PC-3 (cell line): ENCODE measurements at regions not wholly inside any gene's neighbourhood (a gene's known extent, or its start where the extent isn't known, plus 50 kb on each side); places are given as distances from the start of the nearest gene placed in this dataset.

Experiments
- ATAC-seq: fragments of 200-7000 bp; cut with Tn5 transposase; 2 replicates; pipeline ENCODE4 v1.9.1; 2020; ENCODE audit warnings: mild to moderate bottlenecking, moderate library complexity
- BruUV-seq: library from RNA; stranded (reverse); fragments of 400-500 nt; replicated peaks from 2 replicates; lab custom pipeline; 2021; lab: Mats Ljungman, UMichigan
- CTCF ChIA-PET: fragments of 300-600 bp; sonication (Branson Sonifier 250); formaldehyde crosslinking; loops from one replicate; lab custom pipeline; 2022; ENCODE audit warnings: antibody characterized with exemption; lab: Charles Lee
- POLR2A ChIA-PET: fragments of 300-600 bp; sonication (Branson Sonifier 250); formaldehyde crosslinking; loops from one replicate; lab custom pipeline; 2022; ENCODE audit warnings: antibody characterized with exemption; ENCODE audit not compliant: unreplicated experiment; lab: Charles Lee
- DNase-seq: peaks from one replicate; pipeline ENCODE4 v3.0.0-alpha.2; 2015
- H2AFZ ChIP-seq: fragments of 300-600 bp; sonication (generic); 2 replicates; pipeline ENCODE4 v1.6.0; 2016; ENCODE audit warnings: antibody characterized with exemption, low read length
- H3F3A ChIP-seq: fragments of 300-600 bp; sonication (generic); one replicate; pipeline ENCODE4 v1.6.0; 2017; ENCODE audit warnings: antibody characterized with exemption, low read length, control low read depth, mild to moderate bottlenecking; ENCODE audit not compliant: unreplicated experiment
- H3K27ac ChIP-seq: fragments of 300-600 bp; sonication (generic); 2 replicates; pipeline ENCODE4 v1.5.1; 2016; ENCODE audit warnings: mild to moderate bottlenecking, low read length
- H3K27me3 ChIP-seq: fragments of 300-600 bp; sonication (generic); 2 replicates; pipeline ENCODE4 v1.6.1; 2016; ENCODE audit warnings: low read length, mixed read lengths
- H3K36me3 ChIP-seq: fragments of 300-600 bp; sonication (generic); 2 replicates; pipeline ENCODE4 v1.6.1; 2016; ENCODE audit warnings: low read depth, mixed run types, low read length, mixed read lengths
- H3K4me1 ChIP-seq: fragments of 300-600 bp; sonication (generic); 2 replicates; pipeline ENCODE4 v1.5.1; 2016; ENCODE audit warnings: low read length; ENCODE audit not compliant: insufficient read depth
- H3K4me2 ChIP-seq: fragments of 300-600 bp; sonication (generic); 2 replicates; pipeline ENCODE4 v1.6.0; 2016; ENCODE audit warnings: low read length
- H3K4me3 ChIP-seq: fragments of 300-600 bp; sonication (generic); 2 replicates; pipeline ENCODE4 v1.5.1; 2016; ENCODE audit warnings: mild to moderate bottlenecking, low read length, mixed read lengths
- H3K79me2 ChIP-seq: fragments of 300-600 bp; sonication (generic); 2 replicates; pipeline ENCODE4 v1.6.1; 2017; ENCODE audit warnings: low read length, mixed read lengths
- H3K9ac ChIP-seq: fragments of 300-600 bp; sonication (generic); 2 replicates; pipeline ENCODE4 v1.6.0; 2016; ENCODE audit warnings: mild to moderate bottlenecking, low read length
- H3K9me2 ChIP-seq: fragments of 300-600 bp; sonication (generic); replicated peaks from 2 replicates; pipeline ENCODE4 v1.6.1; 2016; ENCODE audit warnings: mixed run types, low read length, mixed read lengths
- H3K9me3 ChIP-seq: fragments of 300-600 bp; sonication (generic); 2 replicates; pipeline ENCODE4 v1.6.1; 2016; ENCODE audit warnings: low read length, mixed read lengths
- H4K20me1 ChIP-seq: fragments of 300-600 bp; sonication (generic); 2 replicates; pipeline ENCODE4 v1.6.1; 2016; ENCODE audit warnings: low read length, mixed read lengths
- EZH2 ChIP-seq: fragments of 300-600 bp; sonication (generic); IDR thresholded peaks from one replicate; pipeline ENCODE4 v1.6.1; 2017; ENCODE audit warnings: antibody characterized with exemption, mild to moderate bottlenecking, low read length; ENCODE audit not compliant: unreplicated experiment
- EZH2phosphoT487 ChIP-seq: fragments of 300-600 bp; sonication (generic); IDR thresholded peaks from 2 replicates; pipeline ENCODE4 v1.6.1; 2018; ENCODE audit warnings: mild to moderate bottlenecking, antibody characterized with exemption, low read length, borderline replicate concordance
- intact Hi-C: fragments of 100-400 bp; cut with micrococcal nuclease; formaldehyde crosslinking; loops from 2 replicates; pipeline ENCODE4 v1.9.0; 2023
- TF ChIP-seq, protein P1 (sequence below): fragments of 300-600 bp; sonication (generic); conservative IDR thresholded peaks from 2 replicates; pipeline ENCODE4 v1.5.1; 2017; ENCODE audit warnings: antibody characterized with exemption, low read depth, mild to moderate bottlenecking, low read length

GRCh38 chr1:36639461-36639860, 156.7 kb upstream of the CSF3R start:
- Histone ChIP-seq H3K9me3 (no peaks in the 10 kb centered on the region), H3K4me1 (no peaks in the 10 kb centered on the region), H4K20me1 (no peaks in the 10 kb centered on the region), H3K4me3 (no peak overlapping the region), H3K9me2 (no peaks in the 10 kb centered on the region), H3K9ac (no peak overlapping the region), H3K4me2 (no peak overlapping the region), H3K79me2 (no peaks in the 10 kb centered on the region), H2AFZ (no peak overlapping the region), H3K36me3 (no peaks in the 10 kb centered on the region), H3F3A (no peaks in the 10 kb centered on the region), H3K27ac (no peak overlapping the region), H3K27me3 (peaks cover 81% of the 10 kb centered on the region)
- ChIA-PET POLR2A (no interaction called here), CTCF (no interaction called here)
- TF ChIP-seq, protein P1, sequence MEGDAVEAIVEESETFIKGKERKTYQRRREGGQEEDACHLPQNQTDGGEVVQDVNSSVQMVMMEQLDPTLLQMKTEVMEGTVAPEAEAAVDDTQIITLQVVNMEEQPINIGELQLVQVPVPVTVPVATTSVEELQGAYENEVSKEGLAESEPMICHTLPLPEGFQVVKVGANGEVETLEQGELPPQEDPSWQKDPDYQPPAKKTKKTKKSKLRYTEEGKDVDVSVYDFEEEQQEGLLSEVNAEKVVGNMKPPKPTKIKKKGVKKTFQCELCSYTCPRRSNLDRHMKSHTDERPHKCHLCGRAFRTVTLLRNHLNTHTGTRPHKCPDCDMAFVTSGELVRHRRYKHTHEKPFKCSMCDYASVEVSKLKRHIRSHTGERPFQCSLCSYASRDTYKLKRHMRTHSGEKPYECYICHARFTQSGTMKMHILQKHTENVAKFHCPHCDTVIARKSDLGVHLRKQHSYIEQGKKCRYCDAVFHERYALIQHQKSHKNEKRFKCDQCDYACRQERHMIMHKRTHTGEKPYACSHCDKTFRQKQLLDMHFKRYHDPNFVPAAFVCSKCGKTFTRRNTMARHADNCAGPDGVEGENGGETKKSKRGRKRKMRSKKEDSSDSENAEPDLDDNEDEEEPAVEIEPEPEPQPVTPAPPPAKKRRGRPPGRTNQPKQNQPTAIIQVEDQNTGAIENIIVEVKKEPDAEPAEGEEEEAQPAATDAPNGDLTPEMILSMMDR, result no peak
- TF ChIP-seq EZH2 (no peak), EZH2phosphoT487 (no peak)
- DNase-seq, result no peak
- ATAC-seq, result no peak
- intact Hi-C loops, result no loop called here
- no TSS peak for BruUV-seq

DNA sequence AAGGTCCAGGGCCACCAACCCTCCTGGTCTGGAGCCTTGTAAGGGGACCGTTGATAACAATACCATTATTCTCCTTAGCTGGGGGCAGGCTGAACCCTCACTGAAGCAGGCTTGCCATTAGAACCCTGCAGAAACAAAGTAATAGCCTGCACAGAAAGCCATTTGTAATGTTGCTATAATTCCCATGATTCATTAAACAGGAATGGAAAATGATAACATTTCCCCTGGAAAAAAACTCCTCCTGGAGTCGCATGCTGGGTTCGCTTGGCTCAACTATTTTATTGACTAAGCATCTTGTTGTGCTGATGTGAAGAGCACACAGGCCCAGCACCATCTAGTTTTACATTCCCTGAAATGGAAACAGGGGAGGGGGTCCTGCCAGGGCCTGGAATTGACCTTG, 155.6 kb upstream of the CSF3R start:
- Histone ChIP-seq H3K36me3 (no peaks in the 10 kb centered on the region), H3K9me2 (no peaks in the 10 kb centered on the region), H3K9me3 (no peaks in the 10 kb centered on the region), H2AFZ (no peak overlapping the region), H3F3A (no peaks in the 10 kb centered on the region), H3K27me3 (peaks cover 79% of the 10 kb centered on the region), H3K4me2 (no peak overlapping the region), H3K9ac (no peak overlapping the region), H3K27ac (no peak overlapping the region), H3K79me2 (no peaks in the 10 kb centered on the region), H4K20me1 (no peaks in the 10 kb centered on the region), H3K4me3 (no peak overlapping the region), H3K4me1 (no peaks in the 10 kb centered on the region)
- POLR2A ChIA-PET, result no interaction called here
- no peak for DNase-seq
- CTCF ChIA-PET, result no interaction called here
- no peak for ATAC-seq
- intact Hi-C loops, result no loop called here
- TF ChIP-seq EZH2phosphoT487, result no peak
- TF ChIP-seq, protein P1, result no peak
- no peak for TF ChIP-seq EZH2
- BruUV-seq, result no TSS peak

DNA sequence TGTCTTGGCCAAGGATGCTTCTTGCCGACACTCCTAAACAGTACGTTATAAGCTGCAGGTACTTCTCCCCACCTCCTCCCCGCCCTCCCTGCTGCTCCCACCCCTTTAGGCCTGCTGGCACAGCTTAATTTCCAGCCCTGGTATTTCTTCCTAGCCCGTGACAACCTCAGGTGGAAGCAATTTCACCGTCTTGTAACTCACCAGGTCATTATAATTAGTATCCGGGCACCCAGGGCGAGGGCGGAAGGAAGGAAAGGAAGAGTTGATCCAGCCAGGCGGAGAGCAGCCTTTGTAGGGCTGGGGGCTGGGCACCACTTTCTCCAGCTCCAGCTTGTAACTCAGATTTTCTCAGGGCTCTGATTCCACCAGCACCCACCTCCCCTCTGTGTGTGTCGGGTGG, 153.5 kb upstream of the CSF3R start:
- Histone ChIP-seq H3K36me3 (no peaks in the 10 kb centered on the region), H3K4me3 (no peak overlapping the region), H2AFZ (no peak overlapping the region), H3K9me2 (no peaks in the 10 kb centered on the region), H3K4me1 (no peaks in the 10 kb centered on the region), H3K27ac (no peak overlapping the region), H3K4me2 (no peak overlapping the region), H3K27me3 (peaks cover 74% of the 10 kb centered on the region), H3F3A (no peaks in the 10 kb centered on the region), H3K9me3 (no peaks in the 10 kb centered on the region), H3K9ac (no peak overlapping the region), H4K20me1 (no peaks in the 10 kb centered on the region), H3K79me2 (no peaks in the 10 kb centered on the region)
- BruUV-seq, result no TSS peak
- DNase-seq (no peak), ATAC-seq (no peak)
- intact Hi-C loops, result no loop called here
- TF ChIP-seq EZH2phosphoT487, result no peak
- TF ChIP-seq, protein P1, result no peak
- TF ChIP-seq EZH2, result no peak
- CTCF ChIA-PET, result no interaction called here
- POLR2A ChIA-PET, result no interaction called here
